Panc1 (cell line): ENCODE measurements at regions not wholly inside any gene's neighbourhood (a gene's known extent, or its start where the extent isn't known, plus 50 kb on each side); places are given as distances from the start of the nearest gene placed in this dataset.

Experiments
- SIN3A ChIP-seq: IDR thresholded peaks from 2 replicates; pipeline ENCODE4 v1.6.1; 2012; ENCODE audit warnings: low read depth, mild to moderate bottlenecking, low read length, moderate library complexity, borderline replicate concordance; ENCODE audit not compliant: insufficient read depth
- TCF7L2 ChIP-seq: IDR thresholded peaks from 2 replicates; pipeline ENCODE4 v1.6.1; 2011; ENCODE audit warnings: mild to moderate bottlenecking, low read depth, low read length, inconsistent platforms
- TF ChIP-seq, protein P1 (sequence below): fragments of 450-650 bp; IDR thresholded peaks from 2 replicates; pipeline ENCODE4 v1.5.1; 2017; ENCODE audit warnings: mild to moderate bottlenecking
- TF ChIP-seq, protein P2 (sequence below), 2 experiments: IDR thresholded peaks; 2 replicates each; pipeline ENCODE4 v1.6.1; 2011 to 2012; ENCODE audit warnings: low read depth in 2 of 2, control low read depth in 1 of 2, low read length in 1 of 2, mild to moderate bottlenecking in 1 of 2, moderate library complexity in 1 of 2; ENCODE audit not compliant: insufficient read depth in 1 of 2

DNA sequence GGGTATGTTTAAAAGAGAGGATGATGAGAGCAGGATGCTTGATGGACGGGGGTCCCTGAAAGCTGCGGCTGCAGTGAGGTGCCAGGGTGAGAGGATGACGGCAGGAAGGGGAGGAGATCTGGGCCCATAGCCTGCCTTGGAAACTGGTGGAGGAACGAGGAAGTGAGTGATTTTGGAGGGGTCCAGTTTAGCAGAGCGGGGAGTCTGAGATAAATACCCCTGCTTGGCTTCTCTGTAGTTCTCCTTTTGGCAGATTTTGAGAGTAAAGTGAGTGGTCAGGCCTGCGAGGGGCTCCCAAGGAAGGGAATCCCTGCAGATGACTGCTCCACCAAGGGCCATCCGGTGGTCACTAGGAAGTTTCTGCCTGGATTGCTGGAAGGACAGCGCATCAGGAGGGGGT lies 98.5 kb upstream of the PTCH1 start:
- TF ChIP-seq, protein P1, sequence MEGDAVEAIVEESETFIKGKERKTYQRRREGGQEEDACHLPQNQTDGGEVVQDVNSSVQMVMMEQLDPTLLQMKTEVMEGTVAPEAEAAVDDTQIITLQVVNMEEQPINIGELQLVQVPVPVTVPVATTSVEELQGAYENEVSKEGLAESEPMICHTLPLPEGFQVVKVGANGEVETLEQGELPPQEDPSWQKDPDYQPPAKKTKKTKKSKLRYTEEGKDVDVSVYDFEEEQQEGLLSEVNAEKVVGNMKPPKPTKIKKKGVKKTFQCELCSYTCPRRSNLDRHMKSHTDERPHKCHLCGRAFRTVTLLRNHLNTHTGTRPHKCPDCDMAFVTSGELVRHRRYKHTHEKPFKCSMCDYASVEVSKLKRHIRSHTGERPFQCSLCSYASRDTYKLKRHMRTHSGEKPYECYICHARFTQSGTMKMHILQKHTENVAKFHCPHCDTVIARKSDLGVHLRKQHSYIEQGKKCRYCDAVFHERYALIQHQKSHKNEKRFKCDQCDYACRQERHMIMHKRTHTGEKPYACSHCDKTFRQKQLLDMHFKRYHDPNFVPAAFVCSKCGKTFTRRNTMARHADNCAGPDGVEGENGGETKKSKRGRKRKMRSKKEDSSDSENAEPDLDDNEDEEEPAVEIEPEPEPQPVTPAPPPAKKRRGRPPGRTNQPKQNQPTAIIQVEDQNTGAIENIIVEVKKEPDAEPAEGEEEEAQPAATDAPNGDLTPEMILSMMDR = no peak
- TF ChIP-seq SIN3A = no peak
- TF ChIP-seq, protein P2, sequence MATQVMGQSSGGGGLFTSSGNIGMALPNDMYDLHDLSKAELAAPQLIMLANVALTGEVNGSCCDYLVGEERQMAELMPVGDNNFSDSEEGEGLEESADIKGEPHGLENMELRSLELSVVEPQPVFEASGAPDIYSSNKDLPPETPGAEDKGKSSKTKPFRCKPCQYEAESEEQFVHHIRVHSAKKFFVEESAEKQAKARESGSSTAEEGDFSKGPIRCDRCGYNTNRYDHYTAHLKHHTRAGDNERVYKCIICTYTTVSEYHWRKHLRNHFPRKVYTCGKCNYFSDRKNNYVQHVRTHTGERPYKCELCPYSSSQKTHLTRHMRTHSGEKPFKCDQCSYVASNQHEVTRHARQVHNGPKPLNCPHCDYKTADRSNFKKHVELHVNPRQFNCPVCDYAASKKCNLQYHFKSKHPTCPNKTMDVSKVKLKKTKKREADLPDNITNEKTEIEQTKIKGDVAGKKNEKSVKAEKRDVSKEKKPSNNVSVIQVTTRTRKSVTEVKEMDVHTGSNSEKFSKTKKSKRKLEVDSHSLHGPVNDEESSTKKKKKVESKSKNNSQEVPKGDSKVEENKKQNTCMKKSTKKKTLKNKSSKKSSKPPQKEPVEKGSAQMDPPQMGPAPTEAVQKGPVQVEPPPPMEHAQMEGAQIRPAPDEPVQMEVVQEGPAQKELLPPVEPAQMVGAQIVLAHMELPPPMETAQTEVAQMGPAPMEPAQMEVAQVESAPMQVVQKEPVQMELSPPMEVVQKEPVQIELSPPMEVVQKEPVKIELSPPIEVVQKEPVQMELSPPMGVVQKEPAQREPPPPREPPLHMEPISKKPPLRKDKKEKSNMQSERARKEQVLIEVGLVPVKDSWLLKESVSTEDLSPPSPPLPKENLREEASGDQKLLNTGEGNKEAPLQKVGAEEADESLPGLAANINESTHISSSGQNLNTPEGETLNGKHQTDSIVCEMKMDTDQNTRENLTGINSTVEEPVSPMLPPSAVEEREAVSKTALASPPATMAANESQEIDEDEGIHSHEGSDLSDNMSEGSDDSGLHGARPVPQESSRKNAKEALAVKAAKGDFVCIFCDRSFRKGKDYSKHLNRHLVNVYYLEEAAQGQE (IDR thresholded peaks at IDR 0.05; ENCODE audit: insufficient read depth in 1 of 2, low read depth in 2 of 2, low read length in 1 of 2) = no peak
- no peak for TF ChIP-seq TCF7L2
